CD14-positive monocyte (primary cell): ENCODE measurements at regions not wholly inside any gene's neighbourhood (a gene's known extent, or its start where the extent isn't known, plus 50 kb on each side); places are given as distances from the start of the nearest gene placed in this dataset.

Experiments used
- DNase-seq, 3 donors: peaks; one replicate each; pipeline ENCODE4 v3.0.0-alpha.2; 2011 to 2022
- H2AFZ ChIP-seq: 2 replicates; pipeline ENCODE4 v1.6.0; 2012; ENCODE audit warnings: mild to moderate bottlenecking, low read depth, low read length, inconsistent platforms; ENCODE audit not compliant: insufficient read depth, poor library complexity, severe bottlenecking
- H3K27ac ChIP-seq, 2 donors: 1 replicate in 1 of 2; 2 replicates in 1 of 2; pipeline ENCODE4 v1.5.1; 2012 to 2013; ENCODE audit warnings: low read length in 2 of 2, control low read depth in 1 of 2, inconsistent platforms in 1 of 2, low read depth in 1 of 2, mild to moderate bottlenecking in 1 of 2
- H3K27me3 ChIP-seq, 2 donors: one replicate each; pipeline versions ENCODE4 v1.6.0 to v1.6.1; 2011 to 2013; ENCODE audit warnings: low read length in 2 of 2; ENCODE audit not compliant: control insufficient read depth in 2 of 2, insufficient read depth in 2 of 2
- H3K36me3 ChIP-seq, 2 donors: replicated peaks in 1 of 2; 1 replicate in 1 of 2; 2 replicates in 1 of 2; pipeline versions ENCODE4 v1.5.1 to v1.6.1; 2012 to 2013; ENCODE audit warnings: low read length in 2 of 2, control low read depth in 1 of 2, inconsistent platforms in 1 of 2, mild to moderate bottlenecking in 1 of 2; ENCODE audit not compliant: insufficient read depth in 2 of 2, control insufficient read depth in 1 of 2
- H3K4me1 ChIP-seq, 2 donors: 1 replicate in 1 of 2; 2 replicates in 1 of 2; pipeline versions ENCODE4 v1.5.1 to v1.6.1; 2012 to 2013; ENCODE audit warnings: low read length in 2 of 2, control low read depth in 1 of 2, inconsistent platforms in 1 of 2, mild to moderate bottlenecking in 1 of 2, moderate library complexity in 1 of 2; ENCODE audit not compliant: insufficient read depth in 2 of 2, control insufficient read depth in 1 of 2
- H3K4me2 ChIP-seq: replicated peaks from 2 replicates; pipeline ENCODE3; 2012; ENCODE audit warnings: low read length, moderate library complexity, mild to moderate bottlenecking; ENCODE audit not compliant: poor library complexity, severe bottlenecking; ENCODE audit errors: extremely low read depth
- H3K4me3 ChIP-seq, 3 experiments: fragments of 200-600 bp in 1 of 3; sonication (generic) in 1 of 3; replicated peaks in 1 of 3; 1 replicate in 2 of 3; 2 replicates in 1 of 3; pipeline ENCODE4 v1.5.1; 2011 to 2013; ENCODE audit warnings: low read length in 3 of 3, mild to moderate bottlenecking in 3 of 3, control low read depth in 2 of 3, low read depth in 2 of 3, inconsistent platforms in 1 of 3, moderate library complexity in 1 of 3
- H3K79me2 ChIP-seq: 2 replicates; pipeline ENCODE4 v1.6.0; 2012; ENCODE audit warnings: mild to moderate bottlenecking, control low read depth, inconsistent platforms, low read length, moderate library complexity; ENCODE audit not compliant: insufficient read depth
- H3K9ac ChIP-seq: 2 replicates; pipeline ENCODE4 v1.6.0; 2017; ENCODE audit warnings: low read length, mild to moderate bottlenecking; ENCODE audit not compliant: insufficient read depth, poor library complexity, severe bottlenecking
- H3K9me3 ChIP-seq, 2 donors: replicated peaks in 1 of 2; 1 replicate in 1 of 2; 2 replicates in 1 of 2; pipeline versions ENCODE4 v1.5.1 to v1.6.1; 2012 to 2013; ENCODE audit warnings: low read length in 2 of 2, control low read depth in 1 of 2; ENCODE audit not compliant: control insufficient read depth in 1 of 2, insufficient read depth in 1 of 2
- H4K20me1 ChIP-seq: 2 replicates; pipeline ENCODE4 v1.6.0; 2012; ENCODE audit warnings: mild to moderate bottlenecking, low read length, control low read depth, moderate library complexity; ENCODE audit not compliant: insufficient read depth
- H3K27ac Mint-ChIP-seq, 7 donors: one replicate each; pipeline ENCODE4 v1.8.0; 2020; ENCODE audit warnings: mild to moderate bottlenecking in 7 of 7, mixed read lengths in 7 of 7, moderate library complexity in 6 of 7, inconsistent platforms in 2 of 7
- H3K27me3 Mint-ChIP-seq, 3 donors: one replicate each; pipeline ENCODE4 v1.8.0; 2021 to 2022; ENCODE audit warnings: low read depth in 3 of 3, mild to moderate bottlenecking in 3 of 3, mixed read lengths in 3 of 3, moderate library complexity in 3 of 3, inconsistent platforms in 1 of 3
- H3K36me3 Mint-ChIP-seq, 2 donors: one replicate each; pipeline ENCODE4 v1.8.0; 2020; ENCODE audit warnings: mixed read lengths in 2 of 2, inconsistent platforms in 1 of 2, mild to moderate bottlenecking in 1 of 2
- H3K4me1 Mint-ChIP-seq: one replicate; pipeline ENCODE4 v1.8.0; 2020; ENCODE audit warnings: mild to moderate bottlenecking, mixed read lengths
- H3K4me3 Mint-ChIP-seq, 2 donors: one replicate each; pipeline ENCODE4 v1.8.0; 2020; ENCODE audit warnings: mild to moderate bottlenecking in 2 of 2, mixed read lengths in 2 of 2, moderate library complexity in 1 of 2
- H3K9me3 Mint-ChIP-seq, 7 donors: one replicate each; pipeline ENCODE4 v1.8.0; 2020 to 2022; ENCODE audit warnings: mixed read lengths in 7 of 7, mild to moderate bottlenecking in 6 of 7, moderate library complexity in 6 of 7, inconsistent platforms in 2 of 7
- CTCF ChIP-seq: fragments of 200-600 bp; IDR thresholded peaks from one replicate; pipeline ENCODE4 v1.8.0; 2022; ENCODE audit warnings: antibody characterized with exemption, mild to moderate bottlenecking
- WGBS: methylation state at CpG from one replicate; pipeline ENCODE4 v1.1.5; 2013; ENCODE audit warnings: missing lambda C conversion rate; ENCODE audit not compliant: insufficient coverage; 5-methylcytosine and 5-hydroxymethylcytosine counted together
- intact Hi-C, 2 donors: fragments of 100-400 bp; cut with micrococcal nuclease; formaldehyde crosslinking; loops; one replicate each; pipeline versions ENCODE4 v1.15.0 to v1.15.1; 2023

- peaks cover 0 to 9% (median 3%) of the 10 kb centered on the region in 7 donors for H3K9me3 Mint-ChIP-seq
- H3K4me2 ChIP-seq = no peak overlapping the region
- no peak overlapping the region for H3K27ac Mint-ChIP-seq
- H3K9me3 ChIP-seq = no peaks in the 10 kb centered on the region
- H4K20me1 ChIP-seq = no peaks in the 10 kb centered on the region
- H3K36me3 Mint-ChIP-seq = no peaks in the 10 kb centered on the region
- intact Hi-C loops = no loop called here
- DNase-seq = no peak
- no peak overlapping the region for H3K4me3 Mint-ChIP-seq
- H3K79me2 ChIP-seq = no peaks in the 10 kb centered on the region
- H2AFZ ChIP-seq = no peak overlapping the region
- H3K36me3 ChIP-seq = no peaks in the 10 kb centered on the region
- no peaks in the 10 kb centered on the region for H3K27me3 ChIP-seq
- H3K4me1 Mint-ChIP-seq = peaks cover under 1% of the 10 kb centered on the region
- no peaks in the 10 kb centered on the region for H3K4me1 ChIP-seq
- peaks cover 0 to 3% (median 2%) of the 10 kb centered on the region in 3 donors for H3K27me3 Mint-ChIP-seq
- no peak for TF ChIP-seq CTCF
- H3K9ac ChIP-seq = no peak overlapping the region
- H3K27ac ChIP-seq = no peak overlapping the region
- H3K4me3 ChIP-seq = no peak overlapping the region
Observed at GRCh38 chr2:191544461-191545062, 133.4 kb upstream of the NABP1 start.

GRCh38 chr2:191545361-191545760, 132.6 kb upstream of the NABP1 start:
- no peaks in the 10 kb centered on the region for H3K4me1 ChIP-seq
- no peak for DNase-seq
- no peak overlapping the region for H3K27ac Mint-ChIP-seq
- H3K36me3 Mint-ChIP-seq = no peaks in the 10 kb centered on the region
- H3K4me3 ChIP-seq = no peak overlapping the region
- WGBS = 100% methylated on average over 1 of the region's 2 CpGs
- no peaks in the 10 kb centered on the region for H3K9me3 ChIP-seq
- H3K27ac ChIP-seq = no peak overlapping the region
- H3K79me2 ChIP-seq = no peaks in the 10 kb centered on the region
- no peaks in the 10 kb centered on the region for H4K20me1 ChIP-seq
- H3K4me1 Mint-ChIP-seq = no peaks in the 10 kb centered on the region
- H3K36me3 ChIP-seq = no peaks in the 10 kb centered on the region
- no peak overlapping the region for H3K9ac ChIP-seq
- no peak for TF ChIP-seq CTCF
- intact Hi-C loops = no loop called here
- H3K4me3 Mint-ChIP-seq = no peak overlapping the region
- peaks cover 0 to 9% (median 3%) of the 10 kb centered on the region in 7 donors for H3K9me3 Mint-ChIP-seq
- H2AFZ ChIP-seq = no peak overlapping the region
- H3K4me2 ChIP-seq = no peak overlapping the region
- H3K27me3 Mint-ChIP-seq = peaks cover 0 to 3% (median 2%) of the 10 kb centered on the region in 3 donors
- no peaks in the 10 kb centered on the region for H3K27me3 ChIP-seq
